ACHN (cell line): ENCODE measurements at regions not wholly inside any gene's neighbourhood (a gene's known extent, or its start where the extent isn't known, plus 50 kb on each side); places are given as distances from the start of the nearest gene placed in this dataset.
A peak's percentile ranks its signal among the peaks of the same experiment; 100 is the strongest.
"Not testable (repeated sequence)": the region's sequence is repeated elsewhere in the genome, so short reads cannot be mapped to it uniquely, and the experiment has no call there.

Experiments used
- DNase-seq: peaks from one replicate; pipeline ENCODE4 v3.0.0-alpha.2; 2015
- in situ Hi-C: cut with HindIII; loops from 2 replicates; pipeline ENCODE4 v1.10.0; 2017; ENCODE audit warnings: low sequenced_read_pairs, low pct_ligation_motif_present, low pct_unique_long_range_greater_than_20kb

DNA sequence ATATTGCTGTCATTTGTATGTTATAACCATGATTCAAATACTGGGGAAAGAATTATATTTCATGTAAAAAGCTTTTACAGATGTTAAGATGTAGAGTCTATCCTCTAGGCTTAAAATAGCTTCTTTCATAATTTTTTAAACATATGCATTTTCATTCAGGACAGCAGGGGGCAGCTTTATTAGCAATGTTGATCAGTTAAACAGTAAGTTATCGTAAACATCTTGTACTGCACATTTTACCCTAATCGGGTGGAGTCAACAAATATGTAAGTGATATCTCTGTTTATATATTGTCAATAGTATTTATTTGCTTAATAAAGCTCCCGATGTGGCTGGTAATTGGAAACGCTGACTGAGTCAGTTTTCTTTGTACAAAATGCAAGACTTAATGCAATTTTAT, 142.5 kb upstream of the MED14 start:
- in situ Hi-C loops: no loop called here
- DNase-seq: peak; percentile 17

DNA sequence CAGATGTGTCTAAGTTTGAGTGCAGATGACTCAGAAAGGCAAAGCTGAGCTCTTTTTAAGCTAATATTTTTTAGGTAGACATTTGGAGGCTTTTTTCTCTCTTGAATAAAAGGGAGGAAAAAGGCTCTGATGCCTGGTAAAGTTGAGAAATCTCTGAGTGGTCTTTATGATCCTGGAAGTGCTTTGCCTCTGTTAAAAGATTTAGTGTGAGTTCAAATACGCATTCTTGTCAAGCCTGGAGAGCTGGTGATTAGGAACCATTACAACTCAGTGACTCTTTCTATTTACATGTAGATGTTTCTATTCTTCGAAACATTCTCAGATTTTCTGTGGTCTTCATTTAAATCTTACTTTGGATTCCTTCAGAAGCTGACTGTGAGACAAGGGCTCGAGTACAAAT, 143.4 kb upstream of the MED14 start:
- no peak for DNase-seq
- in situ Hi-C loops: no loop called here

DNA sequence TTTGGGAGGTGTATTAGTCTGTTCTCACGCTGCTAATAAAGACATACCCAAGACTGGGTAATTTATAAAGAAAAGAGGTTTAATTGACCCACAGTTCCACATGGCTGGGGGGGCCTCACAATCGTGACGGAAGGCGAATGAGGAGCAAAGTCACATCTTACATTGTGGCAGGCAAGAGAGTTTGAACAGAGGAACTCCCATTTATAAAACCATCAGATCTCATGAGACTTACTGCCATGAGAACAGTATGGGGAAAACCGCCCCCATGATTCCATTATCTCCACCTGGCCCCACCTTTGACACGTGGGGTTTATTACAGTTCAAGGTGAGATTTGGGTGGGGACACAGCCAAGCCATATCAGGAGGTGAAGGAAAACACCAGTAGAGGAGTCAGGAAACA, 143.8 kb upstream of the MED14 start:
- DNase-seq, in situ Hi-C loops: not testable (repeated sequence)

DNA sequence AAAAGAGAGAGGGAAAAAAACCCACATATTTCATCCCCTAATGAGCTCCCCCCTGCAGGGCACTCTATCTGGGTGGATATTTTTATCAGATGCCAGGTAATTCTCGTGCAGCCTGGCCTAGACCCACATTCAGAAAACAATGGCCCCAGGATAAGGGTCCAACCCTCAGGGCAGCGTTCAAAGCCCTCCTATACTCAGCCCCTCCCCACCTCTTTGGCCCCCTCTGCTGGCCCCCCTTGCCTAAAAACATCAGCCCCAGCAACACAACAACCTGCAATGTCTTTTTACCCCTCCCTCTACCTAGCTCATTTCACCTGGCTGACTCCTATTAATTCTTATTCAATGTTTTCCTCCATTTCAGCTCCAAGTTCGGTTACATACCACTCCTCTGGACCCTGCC, 145.4 kb upstream of the MED14 start:
- in situ Hi-C loops: no loop called here
- no peak for DNase-seq

DNA sequence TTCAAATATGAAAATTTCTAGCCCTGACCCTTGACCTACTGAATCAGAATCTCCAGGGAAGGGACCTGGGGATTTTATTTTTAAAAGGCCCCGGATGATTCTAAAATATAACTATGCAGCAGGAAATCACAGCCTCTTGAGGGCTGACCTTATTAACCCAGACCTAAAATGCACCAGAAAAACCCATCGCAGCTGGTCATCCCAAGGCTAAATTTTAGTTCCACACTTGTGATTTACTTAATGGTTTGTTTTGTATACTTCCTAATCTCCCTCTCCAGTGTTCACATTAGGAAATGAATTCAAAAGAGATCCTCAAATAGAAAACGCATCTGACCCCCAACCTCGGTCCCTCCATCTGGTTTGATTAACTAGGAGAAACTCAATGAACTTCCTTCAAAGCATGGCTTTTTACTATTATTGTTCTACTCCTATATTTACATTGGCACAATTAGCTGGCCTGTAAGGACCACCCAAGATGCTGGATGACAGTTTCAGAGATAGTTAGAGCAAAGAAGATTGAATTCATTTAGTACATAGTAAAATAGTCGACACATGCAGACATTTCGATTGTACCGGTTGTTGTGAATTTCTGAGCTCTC, 147.8 kb upstream of the MED14 start:
- DNase-seq: no peak
- in situ Hi-C loops: no loop called here

DNA sequence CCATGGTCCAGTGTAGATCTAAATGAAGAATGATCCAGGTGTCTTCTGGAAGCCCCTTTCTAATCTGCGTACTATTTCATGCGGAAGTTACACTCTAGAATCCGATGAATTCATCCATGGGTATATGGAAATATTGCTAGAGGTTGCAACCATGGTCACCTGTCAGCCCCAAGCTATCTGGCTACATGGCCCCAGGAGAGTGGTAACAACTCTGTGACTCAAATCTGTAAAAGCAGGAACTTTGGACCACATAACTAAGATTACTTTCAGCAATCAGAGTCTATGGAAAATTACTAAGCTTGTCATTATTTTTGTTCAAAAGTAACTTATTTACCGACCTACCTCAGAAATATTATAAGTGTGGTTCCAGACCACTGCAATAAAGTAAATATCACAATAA, 150.6 kb upstream of the MED14 start:
- in situ Hi-C loops: no loop called here
- no peak for DNase-seq

DNA sequence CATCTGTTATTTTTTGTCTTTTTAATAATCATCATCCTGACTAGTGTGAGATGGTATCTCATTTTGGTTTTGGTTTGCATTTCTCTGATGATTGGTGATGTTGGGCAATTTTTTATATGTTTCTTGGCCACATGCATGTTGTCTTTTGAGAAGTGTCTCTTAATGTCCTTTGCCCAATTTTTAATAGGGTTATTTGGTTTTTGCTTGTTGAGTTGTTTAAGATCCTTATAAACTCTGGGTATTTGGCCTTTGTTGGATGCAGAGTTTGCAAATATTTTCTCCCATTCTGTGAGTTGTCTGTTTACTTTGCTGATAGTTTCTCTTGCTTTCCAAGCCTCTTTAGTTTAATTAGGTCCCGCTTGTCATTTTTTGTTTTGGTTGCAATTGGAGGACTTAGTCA, 152.1 kb upstream of the MED14 start:
- DNase-seq: no peak
- in situ Hi-C loops: no loop called here

DNA sequence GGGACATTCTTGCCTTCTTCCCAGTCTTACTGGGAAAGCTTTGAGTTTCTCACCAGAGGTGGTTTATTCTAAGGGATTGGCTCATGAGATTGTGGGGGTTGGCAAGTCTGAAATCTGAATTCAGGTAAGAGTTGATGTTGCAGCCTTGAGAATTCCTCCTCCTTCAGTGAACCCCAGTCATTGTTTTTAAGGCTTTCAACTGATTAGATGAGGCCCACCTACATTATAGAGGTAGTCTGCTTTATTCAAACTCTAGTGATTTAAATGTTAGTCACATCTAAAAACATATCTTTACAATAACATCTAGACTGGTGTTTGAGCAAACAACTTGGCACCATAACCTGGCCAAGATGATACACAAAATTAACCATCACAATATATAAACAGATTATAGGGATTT, 156.5 kb upstream of the MED14 start:
- DNase-seq: no peak
- in situ Hi-C loops: no loop called here

DNA sequence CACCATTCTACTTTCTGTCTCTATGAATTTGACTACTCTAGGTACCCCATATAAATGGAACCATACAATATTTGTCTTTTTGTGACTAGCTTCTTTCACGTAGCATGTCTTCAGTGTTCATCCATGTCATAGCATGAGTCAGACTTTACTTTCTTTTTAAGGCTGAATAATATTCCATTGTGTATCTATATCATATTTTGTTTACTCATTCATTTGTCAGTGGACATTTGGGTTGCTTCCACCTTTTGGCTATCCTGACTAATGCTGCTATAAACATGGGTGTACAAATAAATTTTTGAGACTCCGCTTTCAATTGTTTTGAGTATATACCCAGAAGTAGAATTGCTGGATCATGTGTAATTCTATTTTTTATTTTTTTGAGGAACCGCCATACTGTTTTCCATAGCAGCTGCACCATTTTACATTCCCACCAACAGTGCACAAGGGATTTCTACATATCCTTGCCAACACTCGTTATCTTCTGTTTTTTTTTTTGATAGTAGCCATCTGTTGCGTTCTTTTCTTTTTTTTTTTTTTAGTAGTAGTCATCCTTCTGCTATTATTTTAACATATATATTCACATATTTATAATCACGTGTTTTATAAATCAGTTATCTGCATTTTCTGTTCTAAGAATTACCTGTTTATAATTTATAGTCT, 158.0 kb upstream of the MED14 start:
- in situ Hi-C loops: no loop called here
- DNase-seq: no peak

DNA sequence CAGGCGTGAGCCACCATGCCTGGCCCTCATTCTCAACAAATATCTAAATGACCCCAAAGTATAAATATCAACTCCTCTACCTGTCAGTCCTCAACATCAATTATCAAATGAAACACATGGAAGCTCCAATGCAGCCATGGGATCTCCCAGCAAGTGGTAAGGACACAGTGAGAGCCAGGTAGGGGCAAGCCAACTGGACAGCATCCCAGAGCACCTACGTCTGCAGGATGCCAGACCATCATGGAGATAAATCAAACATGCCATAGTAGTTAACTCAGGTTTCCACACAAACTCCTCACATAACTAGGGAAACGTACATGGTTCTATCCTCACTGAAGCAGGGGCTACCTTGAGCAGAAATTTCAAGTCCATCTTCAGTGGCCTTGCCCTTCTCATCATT, 159.9 kb upstream of the MED14 start:
- in situ Hi-C loops: no loop called here
- DNase-seq: no peak

DNA sequence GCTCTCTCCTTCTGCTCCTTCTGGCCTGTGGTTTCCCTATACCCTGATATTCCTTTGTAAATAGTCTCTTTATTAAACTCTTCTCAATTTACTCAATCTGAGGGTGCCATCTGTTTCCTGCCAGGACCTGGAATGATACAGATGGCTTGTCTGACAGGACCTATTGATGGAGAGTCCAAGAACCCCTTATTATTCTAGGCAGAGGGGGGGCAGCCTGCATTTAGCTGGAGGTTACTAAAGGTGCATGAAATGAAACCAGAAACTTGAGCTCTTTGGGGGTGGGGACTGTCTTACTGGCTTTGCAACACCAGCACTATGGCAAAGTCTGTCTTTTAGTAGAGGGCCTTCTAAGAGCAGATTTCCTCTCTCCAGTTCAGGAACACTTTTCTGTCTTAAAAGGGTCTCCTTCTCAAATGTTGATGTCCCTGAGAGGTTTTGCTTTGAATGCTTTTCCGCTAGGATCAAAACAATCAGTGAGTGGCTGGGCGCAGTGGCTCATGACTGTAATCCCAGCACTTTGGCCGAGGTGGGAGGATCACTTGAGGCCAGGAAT, 162.5 kb upstream of the MED14 start:
- in situ Hi-C loops: no loop called here
- no peak for DNase-seq

DNA sequence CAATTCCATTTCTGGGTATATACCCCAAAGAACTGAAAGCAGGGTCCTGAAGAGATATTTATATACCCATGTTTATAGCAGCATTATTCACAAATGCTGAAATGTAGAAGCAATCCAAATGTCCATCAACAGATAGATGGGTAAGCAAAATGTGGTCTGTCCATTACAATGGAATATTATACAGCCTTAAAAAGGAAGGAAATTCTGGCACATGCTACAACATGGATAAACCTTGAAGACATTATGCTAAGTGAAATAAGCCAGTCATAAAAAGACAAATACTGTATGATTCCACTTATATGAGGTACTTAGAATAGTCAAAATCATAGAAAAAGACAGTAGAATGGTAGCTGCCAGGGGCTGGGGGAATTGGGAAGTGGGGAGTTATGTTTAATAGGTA, 169.4 kb upstream of the MED14 start:
- in situ Hi-C loops, DNase-seq: not testable (repeated sequence)

DNA sequence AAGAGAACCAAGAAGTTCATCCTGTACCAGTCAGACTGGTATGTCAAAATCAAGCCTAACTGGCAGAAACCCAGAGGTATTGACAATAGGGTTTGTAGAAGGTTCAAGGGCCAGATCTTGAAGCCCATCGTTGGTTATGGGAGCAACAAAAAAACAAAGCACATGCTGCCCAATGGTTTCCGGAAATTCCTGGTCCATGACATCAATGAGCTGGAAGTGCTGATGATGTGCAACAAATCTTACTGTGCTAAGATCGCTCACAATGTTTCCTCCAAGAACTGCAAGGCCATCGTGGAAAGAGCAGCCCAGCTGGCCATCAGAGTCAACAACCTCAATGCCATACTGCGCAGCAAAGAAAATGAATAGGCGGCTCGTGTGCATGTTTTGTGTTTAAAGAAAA, 172.7 kb upstream of the MED14 start:
- DNase-seq: no peak
- in situ Hi-C loops: no loop called here

DNA sequence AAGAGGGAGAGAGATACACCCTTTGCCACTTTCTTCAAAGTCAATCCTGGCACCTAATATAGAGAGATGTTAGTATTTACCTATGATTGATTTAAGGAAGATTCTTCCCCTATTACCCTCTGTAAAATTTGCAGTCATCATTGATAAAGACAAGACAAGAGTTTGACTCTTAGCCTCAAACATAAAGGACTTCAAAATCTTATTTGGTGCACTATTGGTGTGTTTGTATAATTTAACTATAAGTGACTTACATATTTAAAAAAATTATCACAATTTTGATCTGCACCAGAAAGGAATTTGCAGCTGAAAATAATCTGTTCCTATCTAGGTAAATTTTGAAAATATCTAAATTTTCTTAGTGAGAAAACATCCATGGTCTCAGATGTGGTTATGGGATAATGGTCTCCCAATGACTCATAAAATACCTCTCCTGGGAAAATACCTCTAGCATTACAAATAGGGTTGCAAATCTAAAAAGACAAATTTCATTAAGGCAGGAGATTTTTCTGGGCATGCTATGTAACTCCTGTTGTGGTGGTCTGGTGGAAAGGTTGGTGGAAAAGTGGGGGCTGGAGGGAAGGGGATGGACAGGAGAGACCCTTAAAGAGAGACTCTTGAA, 173.6 kb upstream of the MED14 start:
- peak; percentile 60 for DNase-seq
- in situ Hi-C loops: no loop called here

DNA sequence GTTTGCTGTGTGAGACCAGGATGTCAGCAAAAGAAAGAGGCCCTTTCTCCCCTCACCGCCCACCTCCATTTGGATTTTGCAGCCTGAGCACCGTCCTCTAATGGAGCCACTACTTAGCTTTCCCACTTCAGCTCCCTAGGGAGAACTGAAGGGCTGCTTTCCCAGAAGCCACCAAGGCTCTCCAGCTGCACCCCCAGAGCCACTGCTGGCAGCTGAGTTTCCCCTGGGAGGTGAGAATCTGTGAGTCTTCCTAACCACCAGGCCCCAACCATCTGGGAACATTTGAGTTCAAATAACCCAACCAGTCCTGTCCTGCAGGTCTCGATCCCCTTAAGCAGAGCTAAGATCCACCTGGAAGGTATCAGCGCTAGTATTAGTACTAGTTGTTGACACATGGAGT, 173.1 kb upstream of the USP9X start:
- DNase-seq: no peak
- in situ Hi-C loops: no loop called here

DNA sequence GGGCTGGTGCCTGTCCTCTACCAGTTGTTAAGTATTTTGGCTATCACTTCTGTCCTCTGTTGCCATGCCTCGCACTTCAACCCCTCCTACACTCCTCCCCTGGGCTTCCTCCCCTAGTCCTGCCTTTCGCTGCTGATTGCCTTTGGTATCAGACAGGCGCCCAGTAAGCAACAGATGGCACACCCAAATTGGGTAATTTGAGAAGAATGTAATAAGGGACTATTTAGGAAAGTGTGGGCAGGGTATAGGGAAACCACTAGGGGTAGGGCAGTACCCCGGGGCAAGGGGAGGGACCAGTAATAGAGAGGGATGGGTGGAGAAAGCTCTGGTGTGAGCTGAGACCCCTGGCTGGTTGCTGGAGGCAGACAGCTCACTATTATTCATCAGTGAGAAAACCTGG, 172.7 kb upstream of the USP9X start:
- in situ Hi-C loops: no loop called here
- no peak for DNase-seq

DNA sequence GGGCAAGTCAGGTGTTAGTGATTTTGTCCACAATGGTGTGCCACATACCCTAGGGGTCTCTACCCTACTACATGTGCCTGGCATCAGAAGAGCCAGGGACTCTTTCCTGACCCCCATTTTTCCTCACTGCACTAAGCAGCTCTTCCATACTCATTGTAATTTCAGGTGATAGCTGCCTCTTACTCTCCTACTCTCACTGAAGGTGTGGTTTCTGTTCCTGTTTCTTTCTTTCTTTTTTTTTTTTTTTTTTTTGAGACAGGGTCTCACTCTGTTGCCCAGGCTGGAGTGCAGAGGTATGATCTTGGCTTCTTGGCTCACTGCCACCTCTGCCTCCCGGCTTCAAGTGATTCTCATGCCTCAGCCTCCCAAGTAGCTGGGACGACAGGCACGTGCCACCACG, 164.9 kb upstream of the USP9X start:
- in situ Hi-C loops: no loop called here
- DNase-seq: no peak

DNA sequence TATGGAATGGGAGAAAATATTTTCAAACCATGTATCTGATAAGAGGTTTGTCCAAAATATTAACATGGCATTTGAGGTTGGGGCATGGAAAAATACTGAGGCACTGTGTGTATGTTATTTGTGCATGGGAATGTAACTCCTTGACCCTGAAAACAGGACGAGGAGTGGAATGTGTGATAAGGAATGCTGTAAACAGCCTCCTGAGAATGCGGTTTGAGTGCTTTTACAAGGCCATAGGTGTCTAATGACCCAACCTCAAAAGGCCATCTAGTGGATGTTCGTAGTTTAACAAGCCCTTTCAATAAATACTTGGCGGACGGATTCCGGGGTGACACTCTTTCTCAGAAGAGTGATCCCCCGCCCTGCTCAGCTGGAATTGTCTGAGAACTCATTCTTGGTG, 162.9 kb upstream of the USP9X start:
- DNase-seq: peak; percentile 11
- in situ Hi-C loops: no loop called here

DNA sequence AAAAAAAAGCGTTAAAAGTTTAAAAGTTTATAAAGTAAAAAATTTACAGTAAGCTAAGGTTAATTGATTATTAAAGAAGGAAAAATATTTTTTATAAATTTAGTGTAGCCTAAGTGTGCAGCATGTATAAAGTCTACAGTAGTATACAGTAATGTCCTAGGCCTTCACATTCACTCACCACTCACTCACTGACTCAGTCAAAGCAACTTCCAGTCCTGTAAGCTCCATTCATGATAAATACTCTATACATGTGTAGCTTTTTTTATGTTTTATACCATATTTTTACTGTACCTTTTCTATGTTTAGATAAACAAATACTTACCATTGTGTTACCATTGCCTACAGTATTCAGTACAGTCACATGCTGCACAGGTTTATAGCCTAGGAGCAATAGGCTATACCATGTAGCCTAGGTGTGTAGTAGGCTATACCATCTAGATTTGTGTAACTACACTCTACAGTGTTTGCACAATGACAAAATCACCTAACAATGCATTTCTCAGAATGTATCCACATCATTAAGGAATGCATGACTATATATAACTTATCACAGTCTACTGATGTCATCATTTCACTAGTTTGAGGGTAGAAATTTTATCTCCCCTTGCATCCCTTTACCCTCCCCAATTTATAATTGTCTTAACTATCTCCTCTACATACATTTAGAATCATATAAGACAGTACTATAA, 158.4 kb upstream of the USP9X start:
- DNase-seq, in situ Hi-C loops: not testable (repeated sequence)
